COR-L47 (cell line): ENCODE measurements at regions not wholly inside any gene's neighbourhood (a gene's known extent, or its start where the extent isn't known, plus 50 kb on each side); places are given as distances from the start of the nearest gene placed in this dataset.

ENCODE experiments used
- DNase-seq: peaks from one replicate; lab custom pipeline; 2025; lab: John Stamatoyannopoulos, UW

DNA sequence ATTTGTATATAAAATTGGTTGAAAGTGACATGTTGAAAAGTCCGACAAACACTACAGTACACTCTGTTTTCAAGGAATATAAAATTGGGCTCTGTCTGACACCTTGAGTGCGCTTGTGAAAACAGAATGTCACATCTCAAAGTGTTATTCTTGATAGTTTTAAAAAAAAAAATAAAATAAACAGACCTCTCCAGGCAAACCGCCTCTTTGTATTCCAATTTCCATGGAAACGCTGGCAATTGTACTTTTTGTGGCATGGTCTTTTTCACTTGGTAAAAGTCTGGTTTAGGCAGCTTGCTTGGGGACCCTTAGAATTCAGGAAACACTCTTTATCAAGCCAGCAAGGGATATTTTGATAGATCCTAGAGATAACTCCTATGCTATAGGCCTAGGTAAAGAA lies 302.5 kb downstream of the RAB28 start:
- no peak for DNase-seq

GRCh38 chr4:13180701-13181100 lies 303.4 kb downstream of the RAB28 start:
- no peak for DNase-seq

- no peak for DNase-seq
Observed at GRCh38 chr4:13178621-13179020, 305.5 kb downstream of the RAB28 start.

DNA sequence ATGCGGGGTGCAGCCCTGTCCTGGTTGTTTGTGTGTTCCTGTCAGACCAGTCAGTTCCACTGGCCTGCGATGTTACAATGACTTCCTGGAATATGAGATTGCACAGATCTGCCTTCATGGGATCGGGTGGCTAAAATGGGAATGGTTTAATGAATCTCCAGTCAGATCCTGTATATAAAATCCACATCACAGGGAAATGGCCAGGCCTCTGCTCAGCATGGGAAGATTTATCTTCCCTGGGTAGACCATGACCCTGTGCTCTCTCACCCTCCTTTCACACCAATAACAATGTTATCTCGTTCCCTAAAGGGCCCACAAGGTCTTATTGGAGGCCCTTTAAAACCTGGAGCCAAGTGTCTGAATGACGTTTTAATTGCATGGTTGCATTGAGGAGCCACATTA lies 307.4 kb downstream of the RAB28 start:
- DNase-seq = no peak

DNA sequence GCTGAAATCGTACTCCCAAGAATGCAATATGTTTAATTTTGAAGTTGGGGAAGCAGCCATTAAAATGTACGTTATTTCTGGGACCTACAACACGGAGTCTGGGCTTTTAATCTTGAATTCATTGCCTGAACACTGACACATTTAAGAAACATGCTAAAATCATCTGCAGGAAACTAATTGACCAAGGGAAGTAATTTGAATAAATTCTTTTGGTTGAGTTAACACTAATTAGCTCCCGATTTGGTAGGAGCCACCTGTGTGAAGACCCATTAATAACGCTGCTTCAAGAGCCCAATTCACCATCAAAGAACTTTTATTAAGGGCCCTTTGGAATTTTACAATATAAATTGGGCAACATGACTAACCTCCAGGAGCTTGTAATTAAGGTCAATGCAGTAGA lies 309.2 kb downstream of the RAB28 start:
- no peak for DNase-seq

GRCh38 chr4:13174001-13174400 lies 310.1 kb downstream of the RAB28 start:
- DNase-seq = no peak

DNA sequence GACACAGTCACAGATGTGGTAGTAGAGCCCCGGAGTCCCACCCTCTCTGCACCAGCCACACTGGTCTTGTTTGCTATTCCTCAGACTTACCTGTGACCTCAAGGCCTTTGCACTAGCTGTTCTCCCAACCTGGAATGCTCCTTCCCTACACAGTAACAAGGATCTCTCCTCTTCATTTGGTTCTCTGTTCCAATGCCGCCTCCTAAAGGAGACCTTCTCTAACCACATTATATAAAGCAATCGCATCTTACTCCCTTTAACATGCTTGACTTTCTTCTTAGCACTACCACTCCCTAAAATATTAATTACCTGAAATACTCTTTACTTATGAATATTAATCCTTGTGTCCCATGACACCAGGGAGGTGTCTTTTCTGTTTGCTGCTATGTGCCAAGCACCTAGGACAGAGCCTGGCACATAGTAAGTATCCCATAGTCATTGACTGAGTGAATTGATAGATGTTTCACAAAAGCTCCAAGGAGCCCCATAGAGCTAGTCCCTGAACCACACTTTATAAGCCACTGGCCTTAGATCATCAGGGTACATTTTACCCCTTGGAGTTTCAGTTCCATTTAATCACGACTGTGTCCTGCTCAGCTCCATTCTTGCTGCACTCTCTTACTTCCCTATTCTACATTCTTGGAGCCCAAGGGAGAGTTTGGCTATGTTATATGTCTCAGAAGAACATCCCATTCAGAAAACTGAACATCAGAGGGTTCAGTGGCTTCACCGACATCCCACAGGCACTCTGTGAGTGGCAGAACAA lies 312.7 kb downstream of the RAB28 start:
- no peak for DNase-seq

- DNase-seq = no peak
Observed at GRCh38 chr4:13169731-13170525, 314.2 kb downstream of the RAB28 start.

DNA sequence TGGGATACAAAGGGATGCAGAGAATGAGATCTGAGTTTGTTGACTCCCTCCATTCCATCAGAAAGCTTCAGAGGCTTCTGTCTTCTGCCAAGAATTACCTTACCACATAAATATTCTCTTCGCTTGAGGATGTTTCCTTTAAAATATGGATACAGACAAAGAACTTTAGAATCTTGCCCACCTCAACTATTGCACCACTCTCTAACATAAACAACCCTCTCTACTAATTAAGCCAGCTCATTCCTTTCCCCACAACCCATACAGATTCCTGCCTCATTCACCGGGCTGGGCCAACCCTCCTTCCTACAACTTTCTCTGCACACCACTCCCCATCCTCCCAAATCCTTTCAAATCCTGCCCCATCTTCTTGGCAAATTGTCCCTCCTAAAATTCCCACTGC lies 315.8 kb downstream of the RAB28 start:
- no peak for DNase-seq

DNA sequence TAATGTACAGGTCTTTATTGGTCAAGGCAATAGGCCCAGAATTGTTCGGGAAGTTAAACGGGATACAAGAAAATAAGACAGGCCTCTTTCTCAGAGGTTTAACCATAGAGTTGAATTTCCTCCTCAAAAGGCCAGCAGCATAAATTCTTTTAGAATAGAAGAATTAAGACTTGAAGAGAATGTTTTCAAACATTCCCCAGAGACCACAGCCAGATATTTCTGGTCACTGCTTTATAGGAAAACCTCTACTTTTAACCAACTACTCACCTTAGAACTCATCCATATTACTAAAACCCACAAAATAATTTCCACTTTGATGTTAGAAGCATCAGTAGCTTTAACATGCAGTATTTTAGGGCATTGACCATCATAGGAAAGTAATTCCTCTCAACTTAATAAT lies 317.9 kb downstream of the RAB28 start:
- no peak for DNase-seq

DNA sequence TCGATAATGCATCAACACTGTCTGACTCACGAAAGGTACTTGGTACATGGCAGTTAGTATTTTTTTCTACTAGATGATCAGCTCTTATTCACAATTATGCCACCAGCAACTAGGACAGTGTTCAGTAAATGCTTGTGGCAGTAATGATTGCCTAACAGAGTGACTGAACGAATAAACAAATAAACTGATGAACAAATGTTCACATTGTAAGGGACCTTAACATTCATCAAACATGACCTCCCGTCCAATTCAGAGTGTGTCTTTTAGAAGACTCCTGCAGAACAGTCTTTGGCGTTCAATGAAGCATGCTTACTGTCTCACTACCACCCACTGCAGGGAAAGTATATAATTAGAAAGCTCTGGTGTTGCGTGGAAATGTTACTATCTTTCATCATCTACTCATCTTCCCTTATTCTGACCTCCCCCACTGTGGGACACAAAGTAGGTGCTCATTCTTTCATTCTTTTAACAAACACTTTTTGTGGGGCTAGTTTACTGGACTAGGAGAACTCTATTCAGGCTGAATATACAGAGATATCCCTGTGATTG lies 319.3 kb downstream of the RAB28 start:
- no peak for DNase-seq

GRCh38 chr4:13162886-13163285 lies 321.3 kb downstream of the RAB28 start:
- no peak for DNase-seq

- no peak for DNase-seq
Observed at GRCh38 chr4:13160920-13161319, 323.2 kb downstream of the RAB28 start.

DNA sequence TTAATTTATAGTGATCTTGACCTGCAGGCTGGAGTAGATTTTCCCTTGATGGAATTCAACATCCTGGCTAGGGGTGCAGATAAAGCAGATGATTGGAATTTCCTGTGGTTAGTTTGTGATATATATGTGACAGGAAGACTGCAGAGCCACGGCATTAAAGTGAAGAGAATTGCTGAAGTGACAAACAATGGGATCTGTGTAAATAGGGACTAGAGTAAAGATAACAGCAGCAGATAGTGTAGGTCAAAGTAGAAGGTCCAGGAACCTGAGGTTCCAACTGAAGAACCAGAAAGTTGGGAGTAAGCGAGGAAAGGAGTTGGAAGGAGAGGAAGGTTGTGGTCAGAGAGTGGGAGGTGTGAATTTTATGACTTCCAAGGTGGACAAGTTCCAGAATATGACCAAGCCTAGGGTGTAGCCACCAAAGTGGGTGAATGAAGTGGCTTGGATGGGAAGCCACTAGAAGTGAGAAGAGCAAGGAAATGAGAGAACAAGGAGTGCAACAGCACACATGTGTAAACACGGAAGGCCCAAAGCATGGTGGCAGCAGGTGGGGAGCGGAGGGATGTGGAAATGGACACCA lies 325.0 kb downstream of the RAB28 start:
- DNase-seq = no peak

- DNase-seq = no peak
Observed at GRCh38 chr4:13151194-13151593, 332.9 kb downstream of the RAB28 start.

DNA sequence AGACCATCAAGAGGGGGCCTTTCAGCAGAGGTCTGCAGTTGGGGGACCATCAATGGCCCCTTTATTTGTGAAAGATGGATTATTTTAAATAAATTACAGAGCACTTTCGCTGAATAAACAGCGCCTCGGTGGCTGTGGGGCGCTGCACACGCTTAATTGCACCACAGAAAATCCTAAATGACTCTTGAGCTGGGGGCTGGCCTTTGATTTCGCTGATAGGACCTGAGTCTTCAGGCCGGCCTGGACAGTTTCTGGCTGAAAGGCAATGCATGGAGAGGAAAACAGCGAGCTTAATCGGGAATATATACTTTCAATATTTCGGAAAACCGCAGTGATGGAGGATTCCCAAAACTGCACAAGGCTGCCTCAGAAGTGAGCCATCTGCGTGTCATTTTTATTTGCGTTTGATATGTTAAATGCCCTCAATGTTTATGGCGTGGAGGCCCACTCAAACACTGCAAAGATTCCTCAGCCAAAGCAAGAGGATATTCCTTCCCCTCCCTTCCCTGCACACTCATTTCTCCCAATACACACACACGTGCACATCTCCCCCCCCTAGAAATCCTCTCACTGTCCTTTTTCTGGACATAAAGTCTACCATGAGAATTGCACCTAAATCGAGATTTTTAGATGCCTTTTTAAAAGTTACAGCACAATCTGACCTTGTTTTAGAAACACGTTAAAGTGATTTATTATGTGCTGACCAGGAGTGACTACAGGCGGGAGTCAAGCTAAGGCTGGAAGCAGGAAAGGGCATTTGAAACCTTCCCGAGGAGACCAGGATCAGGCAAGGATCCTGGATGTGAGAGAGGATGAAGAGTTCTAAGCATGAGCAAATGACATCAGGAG lies 340.7 kb downstream of the RAB28 start:
- no peak for DNase-seq

DNA sequence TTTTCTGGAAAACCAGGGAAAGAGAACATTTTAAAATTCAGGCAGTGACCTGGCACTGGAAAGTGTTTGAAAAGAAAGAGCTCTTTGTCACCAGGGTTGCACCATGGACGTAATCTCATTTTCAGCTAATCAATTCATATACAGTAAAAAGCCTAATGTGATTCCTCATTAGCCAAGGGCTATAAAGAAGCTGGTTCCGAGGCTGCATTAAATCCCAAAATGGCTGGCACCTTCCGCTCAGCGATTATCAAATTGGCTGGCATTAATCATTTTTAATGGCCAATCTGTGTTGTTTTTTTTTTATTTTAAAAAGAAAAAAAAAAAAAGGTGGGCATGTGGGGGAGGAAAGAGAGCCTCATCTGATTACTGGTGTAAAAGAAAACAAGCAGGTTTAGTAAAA lies 341.4 kb downstream of the RAB28 start:
- DNase-seq = no peak

DNA sequence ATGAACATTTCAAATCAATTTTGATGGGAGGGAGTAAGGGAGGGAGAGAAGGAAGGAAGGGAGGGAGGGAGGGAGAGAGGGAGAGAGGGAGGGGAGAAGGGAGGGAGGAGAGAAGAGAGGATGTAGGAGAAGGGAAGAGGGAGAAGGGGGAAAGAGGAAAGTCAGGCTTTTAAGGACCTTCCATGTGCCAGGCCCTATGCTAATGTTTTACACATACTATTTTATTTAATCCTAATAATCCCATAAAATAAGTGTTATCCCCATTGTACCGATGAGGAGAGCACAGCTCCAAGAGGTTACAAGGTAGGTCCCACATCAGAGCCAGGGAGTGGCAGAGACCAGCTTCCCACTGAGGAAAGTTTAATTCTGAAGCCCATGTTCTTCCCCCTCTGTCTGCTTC lies 341.9 kb downstream of the RAB28 start:
- DNase-seq = no peak

- no peak for DNase-seq
Observed at GRCh38 chr4:13137390-13137789, 346.8 kb downstream of the RAB28 start.

GRCh38 chr4:13133700-13134099 lies 350.4 kb downstream of the RAB28 start:
- no peak for DNase-seq

GRCh38 chr4:13130848-13131247 lies 353.3 kb downstream of the RAB28 start:
- DNase-seq = no peak

DNA sequence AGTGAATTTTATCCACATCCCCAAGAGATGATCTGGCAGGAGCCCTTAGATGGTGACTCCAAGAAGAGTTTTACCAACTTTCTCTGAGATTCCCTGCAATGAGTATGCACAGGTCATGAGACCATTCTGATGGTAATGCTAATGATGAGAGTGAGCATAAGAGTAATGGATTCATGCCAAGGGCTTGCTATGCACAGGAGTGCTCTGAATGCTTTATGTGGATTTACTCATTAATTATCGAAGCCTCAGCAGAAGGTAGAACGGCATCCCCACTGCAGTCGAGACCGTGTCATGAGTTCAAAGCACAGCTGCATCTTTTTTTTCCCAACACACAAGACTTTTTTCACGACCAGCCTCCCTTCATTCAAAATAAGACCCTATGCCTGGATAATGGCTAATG lies 355.0 kb downstream of the RAB28 start:
- no peak for DNase-seq
